ENCODE measurements at regions not wholly inside any gene's neighbourhood (a gene's known extent, or its start where the extent isn't known, plus 50 kb on each side); places are given as distances from the start of the nearest gene placed in this dataset.

DNA sequence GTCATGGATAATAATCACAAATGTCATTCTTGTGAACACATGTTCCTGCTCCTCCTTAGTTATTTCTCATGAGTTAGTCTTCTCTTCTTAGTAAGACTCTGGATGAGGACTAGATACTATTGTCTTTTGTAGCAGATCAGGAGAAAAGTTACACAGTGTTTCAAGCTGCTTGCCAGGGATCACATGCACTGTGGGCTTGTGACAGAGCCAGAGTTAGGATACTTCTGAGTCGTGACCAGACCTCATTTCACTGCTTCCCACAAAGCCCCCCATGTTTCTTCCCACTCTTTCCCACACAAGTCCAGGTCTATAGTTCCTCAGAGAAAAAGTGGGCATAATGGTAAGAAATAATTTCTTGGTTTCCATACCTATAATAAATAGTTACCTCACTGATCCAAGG is 80.2 kb upstream of the LRATD1 start:
- H3K4me3 ChIP-seq (ENCODE audit: low read depth, low read length): no peak overlapping the region
- DNase-seq (ENCODE audit: low read depth): no peak
- TF ChIP-seq CTCF (IDR thresholded peaks at IDR 0.05; ENCODE audit: insufficient read depth, low read length, poor library complexity, severe bottlenecking): no peak
- H3K36me3 ChIP-seq (ENCODE audit: control insufficient read depth, insufficient read depth, low read length): no peaks in the 10 kb centered on the region
- no peaks in the 10 kb centered on the region for H3K27me3 ChIP-seq (ENCODE audit: control insufficient read depth, insufficient read depth, low read length)

- no peaks in the 10 kb centered on the region for H3K27me3 ChIP-seq (ENCODE audit: control insufficient read depth, insufficient read depth, low read length)
- no peak for DNase-seq (ENCODE audit: low read depth)
- no peak for TF ChIP-seq CTCF (IDR thresholded peaks at IDR 0.05; ENCODE audit: insufficient read depth, low read length, poor library complexity, severe bottlenecking)
- no peak overlapping the region for H3K4me3 ChIP-seq (ENCODE audit: low read depth, low read length)
- H3K36me3 ChIP-seq (ENCODE audit: control insufficient read depth, insufficient read depth, low read length): no peaks in the 10 kb centered on the region
Measured at GRCh38 chr2:14552818-14553217, 79.7 kb upstream of the LRATD1 start.

DNA sequence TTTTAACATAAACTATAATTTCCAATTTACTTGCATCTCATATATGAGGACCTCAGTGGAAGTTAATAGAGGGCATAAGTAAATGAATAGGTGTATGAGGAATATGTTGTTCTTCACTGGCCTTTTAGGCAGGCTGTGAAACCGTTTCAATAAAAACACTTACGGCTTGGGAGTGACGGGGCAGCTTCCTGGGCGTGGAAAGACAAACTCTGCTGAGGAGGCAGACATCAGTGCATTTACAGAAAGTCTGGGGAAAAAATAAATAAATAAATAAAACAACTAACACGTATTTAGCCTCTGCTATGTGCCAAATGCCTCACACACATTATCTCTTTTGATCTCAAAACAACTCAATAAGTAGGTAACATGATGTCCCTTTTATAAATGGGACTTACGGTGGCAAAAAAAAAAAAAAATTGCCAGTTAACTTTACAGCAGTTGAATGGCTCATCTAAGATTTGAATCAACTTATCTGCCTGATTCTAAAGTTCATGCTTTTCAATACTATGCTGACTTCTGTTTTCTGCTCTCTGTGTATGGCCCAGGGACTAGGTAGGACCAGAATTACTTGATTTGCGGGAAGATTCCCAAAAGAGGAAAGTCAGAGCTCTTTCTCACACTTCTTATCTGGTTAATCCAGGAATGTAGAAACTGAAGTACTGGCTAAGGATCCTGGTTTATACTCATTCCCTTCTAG is 77.5 kb upstream of the LRATD1 start:
- Histone ChIP-seq H3K4me3 (ENCODE audit: low read depth, low read length) (no peak overlapping the region), H3K27me3 (ENCODE audit: control insufficient read depth, insufficient read depth, low read length) (no peaks in the 10 kb centered on the region), H3K36me3 (ENCODE audit: control insufficient read depth, insufficient read depth, low read length) (no peaks in the 10 kb centered on the region)
- DNase-seq (ENCODE audit: low read depth): no peak
- TF ChIP-seq CTCF (IDR thresholded peaks at IDR 0.05; ENCODE audit: insufficient read depth, low read length, poor library complexity, severe bottlenecking): no peak

DNA sequence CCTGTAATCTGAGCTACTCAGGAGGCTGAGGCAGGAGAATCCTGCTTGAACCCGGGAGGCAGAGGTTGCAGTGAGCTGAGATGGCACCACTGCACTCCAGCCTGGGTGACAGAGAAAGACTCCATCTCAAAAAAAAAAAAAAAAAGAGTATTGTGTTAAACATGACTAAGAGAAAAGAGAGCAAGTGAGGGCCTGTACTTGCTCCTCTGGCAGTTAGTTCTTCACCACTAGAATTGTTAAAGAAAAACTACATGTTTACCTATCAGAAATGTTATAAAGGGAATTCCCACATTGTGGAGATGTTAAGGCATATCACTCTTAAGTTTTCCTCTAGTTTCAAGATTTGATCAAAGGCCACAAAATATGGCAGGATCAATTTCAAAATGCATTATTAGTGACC is 75.4 kb upstream of the LRATD1 start:
- DNase-seq (ENCODE audit: low read depth): no peak
- TF ChIP-seq CTCF (IDR thresholded peaks at IDR 0.05; ENCODE audit: insufficient read depth, low read length, poor library complexity, severe bottlenecking): no peak
- no peaks in the 10 kb centered on the region for H3K36me3 ChIP-seq (ENCODE audit: control insufficient read depth, insufficient read depth, low read length)
- no peak overlapping the region for H3K4me3 ChIP-seq (ENCODE audit: low read depth, low read length)
- H3K27me3 ChIP-seq (ENCODE audit: control insufficient read depth, insufficient read depth, low read length): no peaks in the 10 kb centered on the region

DNA sequence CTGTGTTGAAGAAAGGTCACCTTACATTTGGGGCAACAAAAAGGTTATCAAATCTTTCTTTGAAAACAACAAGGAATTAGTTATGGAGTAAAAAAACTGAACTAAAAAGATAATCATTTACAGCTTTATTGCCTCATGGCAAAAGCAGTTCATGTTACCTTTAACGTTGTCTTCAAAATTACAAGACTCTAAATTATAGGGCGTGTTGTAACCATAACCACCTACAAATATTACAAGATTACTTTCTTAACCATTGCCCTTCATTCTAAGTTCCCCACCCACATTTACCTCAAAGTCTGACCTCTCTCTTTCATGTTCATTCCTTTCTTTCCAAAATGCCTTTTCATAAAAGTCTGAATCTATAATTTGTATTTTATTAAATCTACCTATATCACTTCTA is 74.6 kb upstream of the LRATD1 start:
- H3K36me3 ChIP-seq (ENCODE audit: control insufficient read depth, insufficient read depth, low read length): no peaks in the 10 kb centered on the region
- no peak for TF ChIP-seq CTCF (IDR thresholded peaks at IDR 0.05; ENCODE audit: insufficient read depth, low read length, poor library complexity, severe bottlenecking)
- H3K4me3 ChIP-seq (ENCODE audit: low read depth, low read length): no peak overlapping the region
- DNase-seq (ENCODE audit: low read depth): no peak
- no peaks in the 10 kb centered on the region for H3K27me3 ChIP-seq (ENCODE audit: control insufficient read depth, insufficient read depth, low read length)

- no peak for DNase-seq (ENCODE audit: low read depth)
Measured at GRCh38 chr2:14558335-14558919, 74.1 kb upstream of the LRATD1 start.

More at GRCh38 chr2:14558335-14558919, 74.1 kb upstream of the LRATD1 start:
- H3K27me3 ChIP-seq (ENCODE audit: control insufficient read depth, insufficient read depth, low read length): no peaks in the 10 kb centered on the region
- H3K36me3 ChIP-seq (ENCODE audit: control insufficient read depth, insufficient read depth, low read length): no peaks in the 10 kb centered on the region
- TF ChIP-seq CTCF (IDR thresholded peaks at IDR 0.05; ENCODE audit: insufficient read depth, low read length, poor library complexity, severe bottlenecking): no peak
- no peak overlapping the region for H3K4me3 ChIP-seq (ENCODE audit: low read depth, low read length)

All from kidney epithelial cell (primary cell).